Small intestine (tissue), 7 donors: ENCODE measurements at regions not wholly inside any gene's neighbourhood (a gene's known extent, or its start where the extent isn't known, plus 50 kb on each side); places are given as distances from the start of the nearest gene placed in this dataset.

Experiments
- DNase-seq, 2 donors: peaks; one replicate each; pipeline versions ENCODE4 v3.0.0 to v3.0.0-alpha.2; 2013
- FAIRE-seq: peaks from 2 replicates; lab custom pipeline; 2012; peaks lifted over from hg19 to GRCh38; lab: Jason Lieb, UNC
- H3K27ac ChIP-seq, 3 donors: one replicate each; pipeline ENCODE4 v1.5.1; 2013; ENCODE audit warnings: low read length in 2 of 3, mild to moderate bottlenecking in 2 of 3, control low read depth in 1 of 3, inconsistent platforms in 1 of 3, low read depth in 1 of 3, moderate library complexity in 1 of 3
- H3K27me3 ChIP-seq, 3 donors: one replicate each; pipeline ENCODE4 v1.6.1; 2013; ENCODE audit warnings: low read length in 3 of 3, inconsistent platforms in 1 of 3; ENCODE audit not compliant: control insufficient read depth in 3 of 3, insufficient read depth in 3 of 3
- H3K36me3 ChIP-seq, 3 donors: one replicate each; pipeline ENCODE4 v1.6.1; 2013; ENCODE audit warnings: low read length in 3 of 3, inconsistent platforms in 1 of 3, low read depth in 1 of 3, mild to moderate bottlenecking in 1 of 3, moderate library complexity in 1 of 3; ENCODE audit not compliant: control insufficient read depth in 3 of 3, insufficient read depth in 2 of 3
- H3K4me1 ChIP-seq, 3 donors: one replicate each; pipeline ENCODE4 v1.6.1; 2013; ENCODE audit warnings: low read length in 2 of 3, inconsistent platforms in 1 of 3, low read depth in 1 of 3, mild to moderate bottlenecking in 1 of 3, moderate library complexity in 1 of 3; ENCODE audit not compliant: control insufficient read depth in 3 of 3, insufficient read depth in 2 of 3
- H3K4me3 ChIP-seq, 3 donors: one replicate each; pipeline ENCODE4 v1.5.1; 2013; ENCODE audit warnings: low read length in 3 of 3, control low read depth in 1 of 3, inconsistent platforms in 1 of 3, low read depth in 1 of 3, mild to moderate bottlenecking in 1 of 3, moderate library complexity in 1 of 3
- H3K9me3 ChIP-seq, 2 donors: one replicate each; pipeline ENCODE4 v1.6.1; 2013; ENCODE audit warnings: low read depth in 1 of 2, low read length in 1 of 2; ENCODE audit not compliant: control insufficient read depth in 2 of 2, insufficient read depth in 1 of 2
- WGBS, 3 donors: extraction: QIAGEN DNeasy Blood & Tissue Kit; methylation state at CpG; one replicate each; pipeline ENCODE4 v1.1.7; 2013; 5-methylcytosine and 5-hydroxymethylcytosine counted together
- donor health status: healthy with polysubstance abuse.
- donor health status: control.
- donor health status: control.
- donor health status: Bipolar disorder and iron deficiency.
- donor health status: healthy.

GRCh38 chr6:19999319-20000191 lies 162.4 kb downstream of the ID4 start:
- no peak overlapping the region for H3K4me3 ChIP-seq
- no peaks in the 10 kb centered on the region for H3K36me3 ChIP-seq
- no peak for FAIRE-seq
- no peak for DNase-seq
- 61 to 71% (median 63%) methylated on average over 7 of the region's 7 CpGs for WGBS, 3 donors
- H3K9me3 ChIP-seq = no peaks in the 10 kb centered on the region
- H3K27me3 ChIP-seq = peaks cover 0 to 2% (median 0%) of the 10 kb centered on the region in 3 donors
- H3K27ac ChIP-seq = no peak overlapping the region
- no peaks in the 10 kb centered on the region for H3K4me1 ChIP-seq

DNA sequence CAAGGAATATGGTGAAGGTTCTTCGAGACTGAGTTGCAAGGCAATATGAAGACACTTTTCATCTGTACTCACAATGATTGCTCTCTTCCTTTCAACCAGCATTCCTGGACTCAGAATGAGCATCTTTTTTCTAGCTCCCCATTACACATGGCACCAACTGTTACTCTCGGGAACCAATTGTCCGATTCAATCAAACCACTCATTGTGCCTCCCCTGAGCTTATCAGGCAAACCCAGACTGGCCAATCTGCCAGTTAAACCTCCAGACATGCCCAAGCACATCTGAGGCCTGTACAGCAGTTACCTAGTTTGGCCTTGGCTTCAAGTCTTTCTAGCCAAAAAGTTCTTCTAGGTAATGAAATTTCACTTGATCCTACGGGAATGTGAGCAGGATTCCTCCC lies 164.1 kb downstream of the ID4 start:
- H3K4me1 ChIP-seq = no peaks in the 10 kb centered on the region
- H3K36me3 ChIP-seq = no peaks in the 10 kb centered on the region
- FAIRE-seq = no peak
- no peak for DNase-seq
- H3K27ac ChIP-seq = no peak overlapping the region
- no peak overlapping the region for H3K4me3 ChIP-seq
- no peaks in the 10 kb centered on the region for H3K9me3 ChIP-seq
- H3K27me3 ChIP-seq = peaks cover 0 to 2% (median 0%) of the 10 kb centered on the region in 3 donors
- 75 to 87% (median 78%) methylated on average over 4 of the region's 4 CpGs for WGBS, 3 donors

DNA sequence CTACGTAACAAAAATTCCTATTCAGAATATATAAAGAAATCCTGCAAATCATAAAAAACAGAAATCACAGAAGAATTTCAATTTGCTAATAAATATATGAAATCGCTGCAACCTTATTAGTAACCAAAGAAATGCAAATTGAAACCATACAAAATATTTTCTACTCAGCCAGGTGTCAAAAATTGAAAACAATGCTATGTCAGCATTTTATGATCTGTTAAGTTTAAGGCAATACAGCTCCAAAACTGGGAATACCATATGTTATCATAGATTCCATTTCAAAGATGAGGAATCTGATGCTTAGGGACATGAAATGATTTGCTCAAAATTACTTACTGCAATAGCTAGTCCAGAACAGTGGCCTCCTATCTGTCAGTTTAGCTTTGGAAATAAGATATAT lies 168.9 kb downstream of the ID4 start:
- 83 to 89% (median 87%) methylated on average over 2 of the region's 2 CpGs for WGBS, 3 donors
- DNase-seq (no peak), FAIRE-seq (no peak)
- H3K4me3 ChIP-seq = no peak overlapping the region
- no peak overlapping the region for H3K27ac ChIP-seq
- H3K9me3 ChIP-seq = no peaks in the 10 kb centered on the region
- peaks cover 0 to 3% (median 0%) of the 10 kb centered on the region in 3 donors for H3K27me3 ChIP-seq
- H3K36me3 ChIP-seq = no peaks in the 10 kb centered on the region
- H3K4me1 ChIP-seq = no peaks in the 10 kb centered on the region

DNA sequence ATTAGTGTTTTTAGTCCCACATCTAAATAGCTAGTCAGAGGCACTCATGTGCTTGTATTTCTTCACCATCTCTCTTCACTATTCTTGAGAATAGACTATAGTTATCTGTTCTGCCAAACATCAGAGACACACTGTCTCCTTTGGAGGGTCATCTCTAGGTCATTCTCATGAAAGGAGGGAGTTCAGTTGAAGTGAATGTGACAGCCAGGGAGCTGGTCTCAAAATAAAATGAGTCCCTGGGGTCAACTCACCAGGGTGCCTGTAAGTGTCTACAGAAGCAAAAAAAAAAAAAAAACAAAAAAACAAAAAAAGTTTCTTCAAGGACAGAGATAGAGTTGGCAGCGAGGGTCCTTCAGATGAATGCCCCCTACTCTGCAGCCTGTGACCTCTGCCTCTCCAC lies 171.0 kb downstream of the ID4 start:
- DNase-seq (no peak), FAIRE-seq (no peak)
- H3K9me3 ChIP-seq = no peaks in the 10 kb centered on the region
- 0 to 35% (median 16%) methylated on average over 1 of the region's 1 CpG for WGBS, 3 donors
- peaks cover 0 to 3% (median 0%) of the 10 kb centered on the region in 3 donors for H3K27me3 ChIP-seq
- H3K36me3 ChIP-seq = no peaks in the 10 kb centered on the region
- no peak overlapping the region for H3K27ac ChIP-seq
- H3K4me3 ChIP-seq = no peak overlapping the region
- no peaks in the 10 kb centered on the region for H3K4me1 ChIP-seq

- Histone ChIP-seq H3K27ac (no peak overlapping the region), H3K36me3 (no peaks in the 10 kb centered on the region), H3K9me3 (no peaks in the 10 kb centered on the region), H3K4me1 (no peaks in the 10 kb centered on the region), H3K4me3 (no peak overlapping the region), H3K27me3 (peaks cover 0 to 3% (median 0%) of the 10 kb centered on the region in 3 donors)
- DNase-seq (no peak), FAIRE-seq (no peak)
- 82 to 84% (median 84%) methylated on average over 13 of the region's 13 CpGs for WGBS, 3 donors
Observed at GRCh38 chr6:20013066-20013861, 176.1 kb downstream of the ID4 start.

DNA sequence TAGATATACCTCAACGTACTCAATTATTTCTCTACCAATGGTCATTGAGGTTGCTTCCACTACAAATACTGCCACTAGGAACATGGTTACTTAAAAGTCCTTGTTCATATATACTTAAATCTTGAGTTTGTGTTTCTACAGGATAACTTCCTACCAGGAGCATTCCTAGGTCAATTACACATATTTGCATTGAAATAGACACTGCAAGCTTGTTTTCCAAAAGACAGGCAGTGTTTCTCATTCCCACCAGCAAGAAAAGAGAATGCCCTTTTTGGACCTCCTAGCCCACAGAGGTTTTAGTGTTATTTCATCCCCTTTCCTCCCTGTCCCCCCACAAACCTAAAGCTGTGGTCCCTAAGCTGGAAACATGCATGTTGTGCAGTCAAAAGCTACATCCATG lies 177.3 kb downstream of the ID4 start:
- FAIRE-seq (no peak), DNase-seq (no peak)
- no peak overlapping the region for H3K27ac ChIP-seq
- H3K4me3 ChIP-seq = no peak overlapping the region
- H3K27me3 ChIP-seq = peaks cover 0 to 3% (median 0%) of the 10 kb centered on the region in 3 donors
- H3K9me3 ChIP-seq = no peaks in the 10 kb centered on the region
- 82 to 89% (median 88%) methylated on average over 1 of the region's 1 CpG for WGBS, 3 donors
- no peaks in the 10 kb centered on the region for H3K4me1 ChIP-seq
- H3K36me3 ChIP-seq = no peaks in the 10 kb centered on the region

DNA sequence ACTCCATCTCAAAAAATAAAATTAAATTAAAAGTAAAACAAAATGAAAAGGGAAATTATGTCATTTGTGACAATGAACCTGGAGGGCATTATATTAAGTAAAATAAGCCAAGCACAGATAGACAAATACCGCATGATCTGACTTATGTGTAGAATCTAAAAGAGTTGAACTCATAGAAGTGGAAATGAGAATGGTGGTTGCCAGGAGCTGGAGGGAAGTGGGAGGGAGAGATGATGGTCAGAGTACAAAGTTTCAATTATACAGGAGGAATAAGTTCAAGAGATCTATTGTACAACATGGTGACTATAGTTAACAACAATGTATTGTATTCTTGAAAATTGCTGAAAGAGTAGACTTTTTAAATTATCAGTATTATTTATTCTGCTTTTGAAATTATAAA lies 183.4 kb downstream of the ID4 start:
- no peak overlapping the region for H3K4me3 ChIP-seq
- no peaks in the 10 kb centered on the region for H3K9me3 ChIP-seq
- no peaks in the 10 kb centered on the region for H3K36me3 ChIP-seq
- 83 to 97% (median 83%) methylated on average over 1 of the region's 1 CpG for WGBS, 3 donors
- no peaks in the 10 kb centered on the region for H3K4me1 ChIP-seq
- no peak for DNase-seq
- FAIRE-seq = no peak
- no peak overlapping the region for H3K27ac ChIP-seq
- no peaks in the 10 kb centered on the region for H3K27me3 ChIP-seq

DNA sequence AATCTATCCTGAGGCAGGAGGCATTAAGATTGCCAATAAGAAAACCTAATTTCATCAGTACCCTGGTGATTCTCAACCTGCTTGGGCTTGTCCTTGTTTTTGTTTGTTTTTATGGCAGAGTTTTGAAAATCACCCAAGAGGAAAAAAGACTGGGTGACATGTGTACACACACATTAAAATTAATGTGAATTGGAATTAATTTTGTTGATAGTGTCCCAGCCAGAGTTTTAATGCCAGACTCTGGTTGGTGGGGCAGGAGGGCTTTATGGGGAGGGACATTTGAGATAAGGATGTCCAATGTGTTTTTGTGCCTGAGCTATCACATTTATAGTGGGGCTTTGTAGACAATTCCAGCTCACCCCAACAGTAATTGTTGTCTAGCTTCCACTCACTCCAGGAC lies 184.6 kb downstream of the ID4 start:
- Histone ChIP-seq H3K27ac (no peak overlapping the region), H3K9me3 (no peaks in the 10 kb centered on the region), H3K4me1 (no peaks in the 10 kb centered on the region), H3K4me3 (no peak overlapping the region), H3K36me3 (no peaks in the 10 kb centered on the region), H3K27me3 (no peaks in the 10 kb centered on the region)
- FAIRE-seq (no peak), DNase-seq (no peak)
